Activated CD4-positive, alpha-beta memory T cell treated with anti-CD3 and anti-CD28 coated beads, Interleukin-2, amount 10 ng/mL, durations not matched to agents 7 days and 5 days (primary cell): ENCODE measurements at regions not wholly inside any gene's neighbourhood (a gene's known extent, or its start where the extent isn't known, plus 50 kb on each side); places are given as distances from the start of the nearest gene placed in this dataset.

Experiments used
- CTCF ChIA-PET: fragments of 350-600 bp; sonication (Branson Sonifier 250); formaldehyde crosslinking; loops from one replicate; lab custom pipeline; 2021; ENCODE audit warnings: antibody characterized with exemption, inconsistent platforms; lab: Charles Lee
- POLR2A ChIA-PET: fragments of 350-600 bp; sonication (Branson Sonifier 250); formaldehyde crosslinking; loops from one replicate; lab custom pipeline; 2021; ENCODE audit warnings: antibody characterized with exemption; lab: Charles Lee
- DNase-seq: peaks from one replicate; pipeline ENCODE4 v3.0.0-alpha.2; 2020
- H3K27ac Mint-ChIP-seq: one replicate; pipeline ENCODE4 v1.8.0; 2021; ENCODE audit warnings: mild to moderate bottlenecking, mixed read lengths
- H3K27me3 Mint-ChIP-seq: one replicate; pipeline ENCODE4 v1.8.0; 2021; ENCODE audit warnings: mixed read lengths
- H3K36me3 Mint-ChIP-seq: one replicate; pipeline ENCODE4 v1.8.0; 2021; ENCODE audit warnings: low read depth, mixed read lengths
- H3K4me1 Mint-ChIP-seq: one replicate; pipeline ENCODE4 v1.8.0; 2021; ENCODE audit warnings: mixed read lengths
- H3K4me3 Mint-ChIP-seq: one replicate; pipeline ENCODE4 v1.8.0; 2021; ENCODE audit warnings: mild to moderate bottlenecking, mixed read lengths
- H3K9me3 Mint-ChIP-seq: one replicate; pipeline ENCODE4 v1.8.0; 2021; ENCODE audit warnings: mixed read lengths

- Mint-ChIP-seq H3K27ac (no peak overlapping the region), H3K4me3 (no peak overlapping the region), H3K27me3 (no peaks in the 10 kb centered on the region), H3K36me3 (no peaks in the 10 kb centered on the region), H3K4me1 (no peaks in the 10 kb centered on the region), H3K9me3 (no peaks in the 10 kb centered on the region)
- no peak for DNase-seq
- CTCF ChIA-PET, result no interaction called here
- POLR2A ChIA-PET, result no interaction called here
Observed at GRCh38 chr6:54017877-54018276, 93.4 kb upstream of the MLIP start.

GRCh38 chr6:54018722-54019121 is 92.5 kb upstream of the MLIP start:
- Mint-ChIP-seq H3K27me3 (no peaks in the 10 kb centered on the region), H3K4me1 (no peaks in the 10 kb centered on the region), H3K36me3 (no peaks in the 10 kb centered on the region), H3K4me3 (no peak overlapping the region), H3K9me3 (no peaks in the 10 kb centered on the region), H3K27ac (no peak overlapping the region)
- no peak for DNase-seq
- POLR2A ChIA-PET, result no interaction called here
- CTCF ChIA-PET, result no interaction called here

- no peaks in the 10 kb centered on the region for H3K36me3 Mint-ChIP-seq
- ChIA-PET CTCF (no interaction called here), POLR2A (no interaction called here)
- no peaks in the 10 kb centered on the region for H3K27me3 Mint-ChIP-seq
- no peak overlapping the region for H3K4me3 Mint-ChIP-seq
- H3K9me3 Mint-ChIP-seq, result no peaks in the 10 kb centered on the region
- no peak overlapping the region for H3K27ac Mint-ChIP-seq
- H3K4me1 Mint-ChIP-seq, result no peaks in the 10 kb centered on the region
- no peak for DNase-seq
Observed at GRCh38 chr6:54019860-54020259, 91.4 kb upstream of the MLIP start.

- Mint-ChIP-seq H3K4me1 (no peaks in the 10 kb centered on the region), H3K27ac (no peak overlapping the region), H3K4me3 (no peak overlapping the region), H3K36me3 (no peaks in the 10 kb centered on the region), H3K9me3 (no peaks in the 10 kb centered on the region), H3K27me3 (no peaks in the 10 kb centered on the region)
- DNase-seq, result no peak
- CTCF ChIA-PET, result no interaction called here
- POLR2A ChIA-PET, result no interaction called here
Observed at GRCh38 chr6:54020334-54020733, 90.9 kb upstream of the MLIP start.

GRCh38 chr6:54026652-54027400 is 84.4 kb upstream of the MLIP start:
- H3K36me3 Mint-ChIP-seq, result no peaks in the 10 kb centered on the region
- no peak overlapping the region for H3K27ac Mint-ChIP-seq
- no peak for DNase-seq
- no peaks in the 10 kb centered on the region for H3K4me1 Mint-ChIP-seq
- no peaks in the 10 kb centered on the region for H3K27me3 Mint-ChIP-seq
- POLR2A ChIA-PET, result no interaction called here
- no peaks in the 10 kb centered on the region for H3K9me3 Mint-ChIP-seq
- no peak overlapping the region for H3K4me3 Mint-ChIP-seq
- CTCF ChIA-PET, result no interaction called here

- ChIA-PET CTCF (no interaction called here), POLR2A (no interaction called here)
- DNase-seq, result no peak
- Mint-ChIP-seq H3K9me3 (no peaks in the 10 kb centered on the region), H3K36me3 (no peaks in the 10 kb centered on the region), H3K4me1 (no peaks in the 10 kb centered on the region), H3K27ac (no peak overlapping the region), H3K27me3 (no peaks in the 10 kb centered on the region), H3K4me3 (no peak overlapping the region)
Observed at GRCh38 chr6:54028170-54028569, 83.1 kb upstream of the MLIP start.

GRCh38 chr6:54029187-54029586 is 82.1 kb upstream of the MLIP start:
- Mint-ChIP-seq H3K27me3 (no peaks in the 10 kb centered on the region), H3K36me3 (no peaks in the 10 kb centered on the region), H3K9me3 (no peaks in the 10 kb centered on the region), H3K4me3 (no peak overlapping the region), H3K4me1 (no peaks in the 10 kb centered on the region), H3K27ac (no peak overlapping the region)
- POLR2A ChIA-PET, result no interaction called here
- no peak for DNase-seq
- CTCF ChIA-PET, result no interaction called here

- no peaks in the 10 kb centered on the region for H3K4me1 Mint-ChIP-seq
- H3K4me3 Mint-ChIP-seq, result no peak overlapping the region
- ChIA-PET CTCF (no interaction called here), POLR2A (no interaction called here)
- no peak overlapping the region for H3K27ac Mint-ChIP-seq
- no peaks in the 10 kb centered on the region for H3K36me3 Mint-ChIP-seq
- H3K9me3 Mint-ChIP-seq, result no peaks in the 10 kb centered on the region
- no peaks in the 10 kb centered on the region for H3K27me3 Mint-ChIP-seq
- no peak for DNase-seq
Observed at GRCh38 chr6:54031169-54031568, 80.1 kb upstream of the MLIP start.

- POLR2A ChIA-PET, result no interaction called here
- H3K27ac Mint-ChIP-seq, result no peak overlapping the region
- no peaks in the 10 kb centered on the region for H3K9me3 Mint-ChIP-seq
- no peaks in the 10 kb centered on the region for H3K4me1 Mint-ChIP-seq
- no peaks in the 10 kb centered on the region for H3K36me3 Mint-ChIP-seq
- H3K27me3 Mint-ChIP-seq, result no peaks in the 10 kb centered on the region
- CTCF ChIA-PET, result no interaction called here
- DNase-seq, result no peak
- no peak overlapping the region for H3K4me3 Mint-ChIP-seq
Observed at GRCh38 chr6:54037277-54037779, 73.9 kb upstream of the MLIP start.

GRCh38 chr6:54040545-54040944 is 70.7 kb upstream of the MLIP start:
- Mint-ChIP-seq H3K36me3 (no peaks in the 10 kb centered on the region), H3K4me1 (no peaks in the 10 kb centered on the region), H3K27ac (no peak overlapping the region), H3K9me3 (no peaks in the 10 kb centered on the region), H3K4me3 (no peak overlapping the region), H3K27me3 (no peaks in the 10 kb centered on the region)
- CTCF ChIA-PET, result no interaction called here
- DNase-seq, result no peak
- POLR2A ChIA-PET, result no interaction called here

- Mint-ChIP-seq H3K4me1 (no peaks in the 10 kb centered on the region), H3K27ac (no peak overlapping the region), H3K36me3 (no peaks in the 10 kb centered on the region), H3K9me3 (no peaks in the 10 kb centered on the region), H3K4me3 (no peak overlapping the region), H3K27me3 (no peaks in the 10 kb centered on the region)
- DNase-seq, result no peak
- ChIA-PET POLR2A (no interaction called here), CTCF (no interaction called here)
Observed at GRCh38 chr6:54041239-54041638, 70.0 kb upstream of the MLIP start.

- H3K36me3 Mint-ChIP-seq, result no peaks in the 10 kb centered on the region
- H3K27me3 Mint-ChIP-seq, result no peaks in the 10 kb centered on the region
- H3K9me3 Mint-ChIP-seq, result no peaks in the 10 kb centered on the region
- POLR2A ChIA-PET, result no interaction called here
- no peak for DNase-seq
- CTCF ChIA-PET, result no interaction called here
- H3K27ac Mint-ChIP-seq, result no peak overlapping the region
- H3K4me1 Mint-ChIP-seq, result no peaks in the 10 kb centered on the region
- no peak overlapping the region for H3K4me3 Mint-ChIP-seq
Observed at GRCh38 chr6:54043360-54043759, 67.9 kb upstream of the MLIP start.

- POLR2A ChIA-PET, result no interaction called here
- no peaks in the 10 kb centered on the region for H3K9me3 Mint-ChIP-seq
- H3K27ac Mint-ChIP-seq, result no peak overlapping the region
- no peaks in the 10 kb centered on the region for H3K36me3 Mint-ChIP-seq
- CTCF ChIA-PET, result no interaction called here
- no peaks in the 10 kb centered on the region for H3K4me1 Mint-ChIP-seq
- DNase-seq, result no peak
- H3K27me3 Mint-ChIP-seq, result no peaks in the 10 kb centered on the region
- no peak overlapping the region for H3K4me3 Mint-ChIP-seq
Observed at GRCh38 chr6:54044059-54044458, 67.2 kb upstream of the MLIP start.

GRCh38 chr6:54048782-54049181 is 62.5 kb upstream of the MLIP start:
- Mint-ChIP-seq H3K27me3 (no peaks in the 10 kb centered on the region), H3K36me3 (no peaks in the 10 kb centered on the region), H3K9me3 (no peaks in the 10 kb centered on the region), H3K4me1 (no peaks in the 10 kb centered on the region), H3K4me3 (no peak overlapping the region), H3K27ac (no peak overlapping the region)
- POLR2A ChIA-PET, result no interaction called here
- DNase-seq, result no peak
- CTCF ChIA-PET, result no interaction called here
